Endothelial cell of umbilical vein (primary cell): ENCODE measurements at regions not wholly inside any gene's neighbourhood (a gene's known extent, or its start where the extent isn't known, plus 50 kb on each side); places are given as distances from the start of the nearest gene placed in this dataset.

ENCODE experiments used
- BruUV-seq: library from RNA; stranded (reverse); fragments of 400-500 nt; replicated peaks from 2 replicates; lab custom pipeline; 2021; lab: Mats Ljungman, UMichigan
- CTCF ChIA-PET: fragments of 300-600, 350-600 bp; sonication (Branson Sonifier 250); formaldehyde crosslinking; loops from one replicate; lab custom pipeline; 2021; ENCODE audit warnings: antibody characterized with exemption, inconsistent platforms; lab: Charles Lee
- POLR2A ChIA-PET: fragments of 300-600, 350-600 bp; sonication (Branson Sonifier 250); formaldehyde crosslinking; loops from one replicate; lab custom pipeline; 2021; ENCODE audit warnings: antibody characterized with exemption, inconsistent platforms; lab: Charles Lee
- DNase-seq: peaks from one replicate; pipeline ENCODE4 v3.0.0-alpha.2; 2011; ENCODE audit warnings: low read depth, low spot score
- FAIRE-seq: peaks from 2 replicates; lab custom pipeline; 2011; peaks lifted over from hg19 to GRCh38; lab: Jason Lieb, UNC
- H2AFZ ChIP-seq: 2 replicates; pipeline ENCODE4 v1.6.0; 2012; ENCODE audit warnings: low read depth, low read length, control low read depth, inconsistent platforms
- H3K27ac ChIP-seq: 2 replicates; pipeline ENCODE4 v1.5.1; 2011; ENCODE audit warnings: low read depth, mild to moderate bottlenecking, control low read depth, low read length, moderate library complexity; ENCODE audit not compliant: insufficient read depth
- H3K27me3 ChIP-seq, 2 experiments: 2 replicates each; pipeline versions ENCODE4 v1.6.0 to v1.6.1; 2011; ENCODE audit warnings: low read length in 2 of 2, mixed read lengths in 1 of 2; ENCODE audit not compliant: control insufficient read depth in 2 of 2, insufficient read depth in 2 of 2
- H3K36me3 ChIP-seq, 2 experiments: 2 replicates in 1 of 2; 3 replicates in 1 of 2; pipeline ENCODE4 v1.5.1; 2011; ENCODE audit warnings: low read length in 2 of 2, mild to moderate bottlenecking in 1 of 2, moderate library complexity in 1 of 2; ENCODE audit not compliant: control insufficient read depth in 2 of 2, insufficient read depth in 2 of 2; ENCODE audit errors: extremely low read depth in 1 of 2
- H3K4me1 ChIP-seq: 3 replicates; pipeline ENCODE4 v1.5.1; 2011; ENCODE audit warnings: mild to moderate bottlenecking, low read length; ENCODE audit not compliant: control insufficient read depth, insufficient read depth; ENCODE audit errors: extremely low read depth
- H3K4me2 ChIP-seq: 2 replicates; pipeline ENCODE4 v1.6.1; 2011; ENCODE audit warnings: low read length, control low read depth, mixed read lengths; ENCODE audit not compliant: insufficient read depth
- H3K4me3 ChIP-seq, 3 experiments: fragments of 200-600 bp in 1 of 3; sonication (generic), shearing (Covaris generic) in 1 of 3; replicated peaks in 1 of 3; 2 replicates each; pipeline ENCODE4 v1.5.1; 2011 to 2016; ENCODE audit warnings: control low read depth in 3 of 3, low read length in 3 of 3, mild to moderate bottlenecking in 2 of 3, inconsistent platforms in 1 of 3, low read depth in 1 of 3, moderate library complexity in 1 of 3; ENCODE audit not compliant: insufficient read depth in 1 of 3
- H3K79me2 ChIP-seq: 2 replicates; pipeline ENCODE4 v1.6.0; 2012; ENCODE audit warnings: low read length, inconsistent platforms; ENCODE audit not compliant: control insufficient read depth, insufficient read depth
- H3K9ac ChIP-seq: replicated peaks from 2 replicates; pipeline ENCODE3; 2011; ENCODE audit warnings: low read length, control low read depth; ENCODE audit not compliant: insufficient read depth; ENCODE audit errors: extremely low read depth
- H3K9me1 ChIP-seq: replicated peaks from 3 replicates; pipeline ENCODE4 v1.6.0; 2011; ENCODE audit warnings: mild to moderate bottlenecking, low read length; ENCODE audit not compliant: control insufficient read depth, insufficient read depth; ENCODE audit errors: extremely low read depth
- H3K9me3 ChIP-seq: replicated peaks from 2 replicates; pipeline ENCODE4 v1.5.1; 2012; ENCODE audit warnings: low read length, inconsistent platforms; ENCODE audit not compliant: control insufficient read depth, insufficient read depth
- H4K20me1 ChIP-seq: replicated peaks from 2 replicates; pipeline ENCODE3; 2011; ENCODE audit warnings: mild to moderate bottlenecking, low read length; ENCODE audit not compliant: control insufficient read depth, insufficient read depth; ENCODE audit errors: extremely low read depth
- EZH2 ChIP-seq: IDR thresholded peaks from 2 replicates; pipeline ENCODE4 v1.6.1; 2012; ENCODE audit warnings: borderline replicate concordance, low read depth, mild to moderate bottlenecking, moderate library complexity, low read length, inconsistent platforms; ENCODE audit not compliant: severe bottlenecking
- FOS ChIP-seq: IDR thresholded peaks from 2 replicates; pipeline ENCODE4 v1.6.1; 2011; ENCODE audit warnings: mild to moderate bottlenecking, low read length, moderate library complexity, borderline replicate concordance; ENCODE audit not compliant: insufficient read depth
- GATA2 ChIP-seq: IDR thresholded peaks from 2 replicates; pipeline ENCODE4 v1.7.0; 2011; ENCODE audit warnings: low read depth, mild to moderate bottlenecking, moderate library complexity, mixed read lengths, low read length; ENCODE audit not compliant: insufficient read length, insufficient read depth
- JUN ChIP-seq: IDR thresholded peaks from 2 replicates; pipeline ENCODE4 v1.6.1; 2011; ENCODE audit warnings: borderline replicate concordance, low read depth; ENCODE audit not compliant: insufficient read length, insufficient read depth
- MYC ChIP-seq: IDR thresholded peaks from one replicate; pipeline ENCODE4 v1.6.1; 2011; ENCODE audit warnings: mild to moderate bottlenecking, low read depth, low read length
- POLR2A ChIP-seq: IDR thresholded peaks from 2 replicates; pipeline ENCODE4 v1.6.1; 2012; ENCODE audit warnings: low read depth, mild to moderate bottlenecking, control low read depth, low read length
- POLR2AphosphoS5 ChIP-seq: IDR thresholded peaks from 2 replicates; pipeline ENCODE4 v1.6.1; 2012; ENCODE audit warnings: low read depth, mild to moderate bottlenecking, control low read depth, low read length, moderate library complexity; ENCODE audit not compliant: insufficient read depth
- dilution Hi-C: fragments of 300-500 bp; cut with MboI; formaldehyde crosslinking; loops from one replicate; pipeline ENCODE4 v1.15.0; 2019; ENCODE audit warnings: low sequenced_read_pairs; ENCODE audit not compliant: extremely low pct_ligation_motif_present
- intact Hi-C: fragments of 100-400 bp; cut with micrococcal nuclease; formaldehyde crosslinking; loops from one replicate; pipeline ENCODE4 v1.10.0; 2022
- TF ChIP-seq, protein P1 (sequence below): IDR thresholded peaks from 2 replicates; pipeline ENCODE4 v1.6.1; 2011; ENCODE audit not compliant: insufficient read depth, insufficient read length
- TF ChIP-seq, protein P2 (sequence below), 2 donors: IDR thresholded peaks; 1 replicate in 1 of 2; 2 replicates in 1 of 2; pipeline ENCODE4 v1.5.1; 2011; ENCODE audit warnings: low read length in 2 of 2, mild to moderate bottlenecking in 2 of 2, moderate library complexity in 2 of 2, control low read depth in 1 of 2, inconsistent platforms in 1 of 2, low read depth in 1 of 2; ENCODE audit not compliant: insufficient read depth in 1 of 2; ENCODE audit errors: extremely low read depth in 1 of 2

DNA sequence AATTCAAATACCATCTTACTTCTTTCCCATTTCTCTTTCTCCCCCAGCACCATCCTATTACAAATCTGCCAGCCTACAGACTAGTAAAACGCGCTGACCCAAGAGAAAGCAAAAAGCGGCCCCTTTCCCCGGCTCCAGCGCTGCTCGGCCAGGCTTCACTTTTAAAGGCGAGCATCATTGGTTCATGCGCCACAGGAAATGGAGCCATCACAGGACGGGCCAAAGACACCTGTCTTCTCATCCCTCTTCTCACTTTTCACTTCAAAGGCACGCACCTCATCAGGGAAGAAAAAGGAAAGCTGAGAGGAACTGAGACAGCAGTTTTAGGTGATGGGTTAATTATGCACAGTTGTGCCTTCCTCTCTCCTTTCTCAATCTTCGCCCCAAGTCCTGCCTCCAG lies 664.2 kb upstream of the USP24 start:
- no peaks in the 10 kb centered on the region for H4K20me1 ChIP-seq
- H3K27me3 ChIP-seq: no peaks in the 10 kb centered on the region
- H3K4me1 ChIP-seq: no peaks in the 10 kb centered on the region
- H3K79me2 ChIP-seq: no peaks in the 10 kb centered on the region
- no peaks in the 10 kb centered on the region for H3K9me1 ChIP-seq
- no peaks in the 10 kb centered on the region for H3K9me3 ChIP-seq
- TF ChIP-seq GATA2 (no peak), EZH2 (no peak), MYC (no peak), POLR2AphosphoS5 (no peak), POLR2A (no peak), JUN (no peak), FOS (no peak)
- TF ChIP-seq, protein P1, sequence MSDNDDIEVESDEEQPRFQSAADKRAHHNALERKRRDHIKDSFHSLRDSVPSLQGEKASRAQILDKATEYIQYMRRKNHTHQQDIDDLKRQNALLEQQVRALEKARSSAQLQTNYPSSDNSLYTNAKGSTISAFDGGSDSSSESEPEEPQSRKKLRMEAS: no peak
- TF ChIP-seq, protein P2, sequence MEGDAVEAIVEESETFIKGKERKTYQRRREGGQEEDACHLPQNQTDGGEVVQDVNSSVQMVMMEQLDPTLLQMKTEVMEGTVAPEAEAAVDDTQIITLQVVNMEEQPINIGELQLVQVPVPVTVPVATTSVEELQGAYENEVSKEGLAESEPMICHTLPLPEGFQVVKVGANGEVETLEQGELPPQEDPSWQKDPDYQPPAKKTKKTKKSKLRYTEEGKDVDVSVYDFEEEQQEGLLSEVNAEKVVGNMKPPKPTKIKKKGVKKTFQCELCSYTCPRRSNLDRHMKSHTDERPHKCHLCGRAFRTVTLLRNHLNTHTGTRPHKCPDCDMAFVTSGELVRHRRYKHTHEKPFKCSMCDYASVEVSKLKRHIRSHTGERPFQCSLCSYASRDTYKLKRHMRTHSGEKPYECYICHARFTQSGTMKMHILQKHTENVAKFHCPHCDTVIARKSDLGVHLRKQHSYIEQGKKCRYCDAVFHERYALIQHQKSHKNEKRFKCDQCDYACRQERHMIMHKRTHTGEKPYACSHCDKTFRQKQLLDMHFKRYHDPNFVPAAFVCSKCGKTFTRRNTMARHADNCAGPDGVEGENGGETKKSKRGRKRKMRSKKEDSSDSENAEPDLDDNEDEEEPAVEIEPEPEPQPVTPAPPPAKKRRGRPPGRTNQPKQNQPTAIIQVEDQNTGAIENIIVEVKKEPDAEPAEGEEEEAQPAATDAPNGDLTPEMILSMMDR (IDR thresholded peaks at IDR 0.05; ENCODE audit: extremely low read depth in 1 of 2, insufficient read depth in 1 of 2, low read depth in 1 of 2, low read length in 2 of 2): no peak
- POLR2A ChIA-PET: no interaction called here
- dilution Hi-C loops: no loop called here
- H2AFZ ChIP-seq: no peak overlapping the region
- H3K27ac ChIP-seq: no peak overlapping the region
- intact Hi-C loops: no loop called here
- FAIRE-seq (no peak), DNase-seq (no peak)
- no peak overlapping the region for H3K4me3 ChIP-seq
- H3K36me3 ChIP-seq: no peaks in the 10 kb centered on the region
- H3K9ac ChIP-seq: no peak overlapping the region
- no peak overlapping the region for H3K4me2 ChIP-seq
- BruUV-seq: no TSS peak
- CTCF ChIA-PET: interaction anchor here (1.3 kb wide), 1 partner anchor 10 kb away, joined by 3 read pairs; no protein-coding TSS in a partner anchor
